ENCODE measurements at regions not wholly inside any gene's neighbourhood (a gene's known extent, or its start where the extent isn't known, plus 50 kb on each side); places are given as distances from the start of the nearest gene placed in this dataset.
A peak's percentile ranks its signal among the peaks of the same experiment; 100 is the strongest.

GRCh38 chr12:98372340-98373024, 142.9 kb upstream of the TMPO start:
- Histone ChIP-seq H3K27me3 (no peaks in the 10 kb centered on the region), H3K27ac (no peak overlapping the region), H3K36me3 (replicated peaks in 1 of 2) (no peaks in the 10 kb centered on the region), H3K4me1 (replicated peaks in 1 of 2) (no peaks in the 10 kb centered on the region), H3K4me3 (no peak overlapping the region), H3K9me3 (replicated peaks in 1 of 3) (no peaks in the 10 kb centered on the region)
- no peak for DNase-seq
- intact Hi-C loops (cut with DNase I), result no loop called here
- 42 to 53% (median 47%) methylated on average over 5 of the region's 5 CpGs for WGBS, 4 donors
- TF ChIP-seq CTCF (IDR thresholded peaks at IDR 0.05) (no peak), POLR2A (IDR thresholded peaks at IDR 0.05) (no peak)

GRCh38 chr12:98373025-98373554, 142.3 kb upstream of the TMPO start:
- Histone ChIP-seq H3K4me1 (replicated peaks in 1 of 2) (no peaks in the 10 kb centered on the region), H3K36me3 (replicated peaks in 1 of 2) (no peaks in the 10 kb centered on the region), H3K9me3 (replicated peaks in 1 of 3) (no peaks in the 10 kb centered on the region), H3K4me3 (no peak overlapping the region), H3K27ac (no peak overlapping the region), H3K27me3 (no peaks in the 10 kb centered on the region)
- DNase-seq, result peak in 2 of 7 donors; percentile 12 to 14
- intact Hi-C loops (cut with DNase I), result no loop called here
- 41 to 50% (median 45%) methylated on average over 2 of the region's 2 CpGs for WGBS, 4 donors
- peak; percentile 40 to 69 (median 57) for TF ChIP-seq CTCF (IDR thresholded peaks at IDR 0.05)
- no peak for TF ChIP-seq POLR2A (IDR thresholded peaks at IDR 0.05)

- no peak for DNase-seq
- Histone ChIP-seq H3K4me3 (no peak overlapping the region), H3K9me3 (replicated peaks in 1 of 3) (no peaks in the 10 kb centered on the region), H3K36me3 (replicated peaks in 1 of 2) (no peaks in the 10 kb centered on the region), H3K4me1 (replicated peaks in 1 of 2) (no peaks in the 10 kb centered on the region), H3K27me3 (no peaks in the 10 kb centered on the region), H3K27ac (no peak overlapping the region)
- TF ChIP-seq CTCF (IDR thresholded peaks at IDR 0.05) (no peak), POLR2A (IDR thresholded peaks at IDR 0.05) (no peak)
- intact Hi-C loops (cut with DNase I), result no loop called here
- WGBS, 4 donors, result 62 to 76% (median 70%) methylated on average over 1 of the region's 1 CpG
Observed at GRCh38 chr12:98374007-98374406, 141.4 kb upstream of the TMPO start.

GRCh38 chr12:98379106-98379505, 136.3 kb upstream of the TMPO start:
- no peaks in the 10 kb centered on the region for H3K4me1 ChIP-seq (replicated peaks in 1 of 2)
- H3K27me3 ChIP-seq, result no peaks in the 10 kb centered on the region
- H3K36me3 ChIP-seq (replicated peaks in 1 of 2), result no peaks in the 10 kb centered on the region
- intact Hi-C loops (cut with DNase I), result no loop called here
- TF ChIP-seq CTCF (IDR thresholded peaks at IDR 0.05) (no peak), POLR2A (IDR thresholded peaks at IDR 0.05) (no peak)
- 63 to 91% (median 66%) methylated on average over 1 of the region's 1 CpG for WGBS, 4 donors
- no peak for DNase-seq
- no peak overlapping the region for H3K27ac ChIP-seq
- H3K4me3 ChIP-seq, result no peak overlapping the region
- H3K9me3 ChIP-seq (replicated peaks in 1 of 3), result no peaks in the 10 kb centered on the region

All from adrenal gland (tissue), 9 donors.